HG03175 (cell line): ENCODE measurements at regions not wholly inside any gene's neighbourhood (a gene's known extent, or its start where the extent isn't known, plus 50 kb on each side); places are given as distances from the start of the nearest gene placed in this dataset.
A peak's percentile ranks its signal among the peaks of the same experiment; 100 is the strongest.

Experiments used
- ATAC-seq: cut with Tn5 transposase; IDR thresholded peaks from one replicate; pipeline ENCODE4 v1.9.1; 2021; ENCODE audit warnings: mild to moderate bottlenecking, moderate library complexity; ENCODE audit not compliant: unreplicated experiment

- ATAC-seq: no peak
Measured at GRCh38 chr1:227451057-227451456, 112.3 kb upstream of the ZNF678 start.

- no peak for ATAC-seq
Measured at GRCh38 chr1:227450489-227450888, 112.9 kb upstream of the ZNF678 start.

GRCh38 chr1:227449741-227450441, 113.5 kb upstream of the ZNF678 start:
- no peak for ATAC-seq

- ATAC-seq: peak; percentile 82
Measured at GRCh38 chr1:227449051-227449450, 114.3 kb upstream of the ZNF678 start.

- no peak for ATAC-seq
Measured at GRCh38 chr1:227447531-227447990, 115.8 kb upstream of the ZNF678 start.

GRCh38 chr1:227445746-227446145, 117.6 kb upstream of the ZNF678 start:
- no peak for ATAC-seq

- ATAC-seq: no peak
Measured at GRCh38 chr1:227445092-227445674, 118.2 kb upstream of the ZNF678 start.

- ATAC-seq: no peak
Measured at GRCh38 chr1:227440182-227440581, 121.9 kb upstream of the CDC42BPA start.

GRCh38 chr1:227437495-227438008, 119.3 kb upstream of the CDC42BPA start:
- ATAC-seq: no peak

- no peak for ATAC-seq
Measured at GRCh38 chr1:227434808-227435444, 116.6 kb upstream of the CDC42BPA start.

GRCh38 chr1:227433663-227434341, 115.5 kb upstream of the CDC42BPA start:
- no peak for ATAC-seq

- ATAC-seq: no peak
Measured at GRCh38 chr1:227432981-227433380, 114.7 kb upstream of the CDC42BPA start.

GRCh38 chr1:227432181-227432535, 113.9 kb upstream of the CDC42BPA start:
- ATAC-seq: no peak

- no peak for ATAC-seq
Measured at GRCh38 chr1:227429447-227430359, 111.4 kb upstream of the CDC42BPA start.

- ATAC-seq: no peak
Measured at GRCh38 chr1:227428803-227429202, 110.5 kb upstream of the CDC42BPA start.

- ATAC-seq: no peak
Measured at GRCh38 chr1:227427411-227427810, 109.1 kb upstream of the CDC42BPA start.

GRCh38 chr1:227424953-227425352, 106.7 kb upstream of the CDC42BPA start:
- no peak for ATAC-seq

- no peak for ATAC-seq
Measured at GRCh38 chr1:227424159-227424680, 105.9 kb upstream of the CDC42BPA start.

- ATAC-seq: no peak
Measured at GRCh38 chr1:227422581-227422980, 104.3 kb upstream of the CDC42BPA start.

- no peak for ATAC-seq
Measured at GRCh38 chr1:227420147-227420546, 101.9 kb upstream of the CDC42BPA start.
